ENCODE measurements at regions not wholly inside any gene's neighbourhood (a gene's known extent, or its start where the extent isn't known, plus 50 kb on each side); places are given as distances from the start of the nearest gene placed in this dataset.

GRCh38 chr6:105791179-105791578 lies 295.0 kb upstream of the PRDM1 start:
- TF ChIP-seq CTCF (IDR thresholded peaks at IDR 0.05; ENCODE audit: insufficient read depth, low read depth, low read length) (no peak), EZH2 (IDR thresholded peaks at IDR 0.05; ENCODE audit: insufficient read depth, low read length) (no peak)
